PC-9 (cell line): ENCODE measurements at regions not wholly inside any gene's neighbourhood (a gene's known extent, or its start where the extent isn't known, plus 50 kb on each side); places are given as distances from the start of the nearest gene placed in this dataset.

Experiments used
- BruUV-seq: library from RNA; stranded (reverse); fragments of 400-500 nt; replicated peaks from 2 replicates; lab custom pipeline; 2021; lab: Mats Ljungman, UMichigan
- CTCF ChIA-PET: fragments of 300-600 bp; sonication (Branson Sonifier 250); formaldehyde crosslinking; loops from one replicate; lab custom pipeline; 2022; ENCODE audit warnings: antibody characterized with exemption; lab: Charles Lee
- POLR2A ChIA-PET: fragments of 300-600 bp; sonication (Branson Sonifier 250); formaldehyde crosslinking; loops from one replicate; lab custom pipeline; 2022; ENCODE audit warnings: antibody characterized with exemption; ENCODE audit not compliant: unreplicated experiment; lab: Charles Lee
- DNase-seq, 2 experiments: peaks; one replicate each; pipeline versions ENCODE4 v3.0.0 to v3.0.0-alpha.2; 2015 to 2022; ENCODE audit warnings: mixed read lengths in 1 of 2
- H2AFZ ChIP-seq: fragments of 200-600 bp; sonication (generic); 2 replicates; pipeline ENCODE4 v1.8.1; 2017; ENCODE audit warnings: antibody characterized with exemption
- H3F3A ChIP-seq: fragments of 200-600 bp; sonication (generic); 2 replicates; pipeline ENCODE4 v1.8.1; 2017; ENCODE audit warnings: antibody characterized with exemption, mild to moderate bottlenecking, low read depth; ENCODE audit not compliant: insufficient read depth
- H3K27ac ChIP-seq: fragments of 200-600 bp; sonication (generic); 2 replicates; pipeline ENCODE4 v1.6.1; 2016; ENCODE audit warnings: mixed run types
- H3K27me3 ChIP-seq: fragments of 200-600 bp; sonication (generic); 2 replicates; pipeline ENCODE4 v1.6.1; 2016; ENCODE audit warnings: low read depth, mixed run types; ENCODE audit not compliant: insufficient read depth
- H3K36me3 ChIP-seq: fragments of 200-600 bp; sonication (generic); 2 replicates; pipeline ENCODE4 v1.6.1; 2016; ENCODE audit warnings: low read depth, mixed run types
- H3K4me1 ChIP-seq: fragments of 200-600 bp; sonication (generic); replicated peaks from 2 replicates; pipeline ENCODE4 v1.6.1; 2016; ENCODE audit warnings: mixed run types; ENCODE audit not compliant: insufficient read depth
- H3K4me2 ChIP-seq: fragments of 200-600 bp; sonication (generic); 2 replicates; pipeline ENCODE4 v1.6.1; 2017; ENCODE audit warnings: mixed run types
- H3K4me3 ChIP-seq: fragments of 200-600 bp; sonication (generic); 2 replicates; pipeline ENCODE4 v1.6.1; 2016; ENCODE audit warnings: mixed run types
- H3K79me2 ChIP-seq: fragments of 200-600 bp; sonication (generic); 2 replicates; pipeline ENCODE4 v1.6.1; 2017; ENCODE audit warnings: low read depth, mixed run types
- H3K9me2 ChIP-seq: fragments of 200-600 bp; sonication (generic); 2 replicates; pipeline ENCODE4 v1.8.1; 2017; ENCODE audit warnings: mild to moderate bottlenecking; ENCODE audit not compliant: insufficient read depth
- H3K9me3 ChIP-seq: fragments of 200-600 bp; sonication (generic); 2 replicates; pipeline ENCODE4 v1.8.1; 2016; ENCODE audit warnings: low read depth; ENCODE audit not compliant: insufficient read depth
- H4K20me1 ChIP-seq: fragments of 200-600 bp; sonication (generic); 2 replicates; pipeline ENCODE4 v1.8.1; 2017; ENCODE audit not compliant: insufficient read depth
- EZH2 ChIP-seq: fragments of 200-600 bp; sonication (generic); IDR thresholded peaks from 2 replicates; pipeline ENCODE4 v1.8.0; 2017; ENCODE audit warnings: antibody characterized with exemption, low read depth
- intact Hi-C: fragments of 100-400 bp; cut with micrococcal nuclease; formaldehyde crosslinking; loops from one replicate; pipeline ENCODE4 v1.10.0; 2022; ENCODE audit not compliant: unreplicated experiment
- TF ChIP-seq, protein P1 (sequence below): fragments of 200-600 bp; sonication (generic); conservative IDR thresholded peaks from 2 replicates; pipeline ENCODE4 v1.6.1; 2017; ENCODE audit warnings: mixed run types, antibody characterized with exemption, mild to moderate bottlenecking, moderate library complexity

- Histone ChIP-seq H3F3A (no peaks in the 10 kb centered on the region), H3K4me2 (no peak overlapping the region), H3K4me1 (no peaks in the 10 kb centered on the region), H3K4me3 (no peak overlapping the region), H3K9me3 (no peaks in the 10 kb centered on the region), H4K20me1 (no peaks in the 10 kb centered on the region), H3K36me3 (no peaks in the 10 kb centered on the region), H3K79me2 (no peaks in the 10 kb centered on the region), H3K27me3 (no peaks in the 10 kb centered on the region), H2AFZ (no peak overlapping the region), H3K9me2 (no peaks in the 10 kb centered on the region), H3K27ac (no peak overlapping the region)
- TF ChIP-seq EZH2 = no peak
- TF ChIP-seq, protein P1, sequence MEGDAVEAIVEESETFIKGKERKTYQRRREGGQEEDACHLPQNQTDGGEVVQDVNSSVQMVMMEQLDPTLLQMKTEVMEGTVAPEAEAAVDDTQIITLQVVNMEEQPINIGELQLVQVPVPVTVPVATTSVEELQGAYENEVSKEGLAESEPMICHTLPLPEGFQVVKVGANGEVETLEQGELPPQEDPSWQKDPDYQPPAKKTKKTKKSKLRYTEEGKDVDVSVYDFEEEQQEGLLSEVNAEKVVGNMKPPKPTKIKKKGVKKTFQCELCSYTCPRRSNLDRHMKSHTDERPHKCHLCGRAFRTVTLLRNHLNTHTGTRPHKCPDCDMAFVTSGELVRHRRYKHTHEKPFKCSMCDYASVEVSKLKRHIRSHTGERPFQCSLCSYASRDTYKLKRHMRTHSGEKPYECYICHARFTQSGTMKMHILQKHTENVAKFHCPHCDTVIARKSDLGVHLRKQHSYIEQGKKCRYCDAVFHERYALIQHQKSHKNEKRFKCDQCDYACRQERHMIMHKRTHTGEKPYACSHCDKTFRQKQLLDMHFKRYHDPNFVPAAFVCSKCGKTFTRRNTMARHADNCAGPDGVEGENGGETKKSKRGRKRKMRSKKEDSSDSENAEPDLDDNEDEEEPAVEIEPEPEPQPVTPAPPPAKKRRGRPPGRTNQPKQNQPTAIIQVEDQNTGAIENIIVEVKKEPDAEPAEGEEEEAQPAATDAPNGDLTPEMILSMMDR = no peak
- POLR2A ChIA-PET = no interaction called here
- intact Hi-C loops = no loop called here
- BruUV-seq = no TSS peak
- DNase-seq = no peak
- CTCF ChIA-PET = no interaction called here
These were observed 109.2 kb upstream of the NPY2R start for GRCh38 chr4:155099231-155099630.

- DNase-seq = no peak
- BruUV-seq = no TSS peak
- ChIA-PET CTCF (no interaction called here), POLR2A (no interaction called here)
- Histone ChIP-seq H3K27me3 (no peaks in the 10 kb centered on the region), H3K36me3 (no peaks in the 10 kb centered on the region), H4K20me1 (no peaks in the 10 kb centered on the region), H3K9me3 (no peaks in the 10 kb centered on the region), H3K79me2 (no peaks in the 10 kb centered on the region), H2AFZ (no peak overlapping the region), H3K4me1 (no peaks in the 10 kb centered on the region), H3F3A (no peaks in the 10 kb centered on the region), H3K4me2 (no peak overlapping the region), H3K4me3 (no peak overlapping the region), H3K27ac (no peak overlapping the region), H3K9me2 (no peaks in the 10 kb centered on the region)
- TF ChIP-seq, protein P1 = no peak
- no peak for TF ChIP-seq EZH2
- intact Hi-C loops = no loop called here
These were observed 101.8 kb upstream of the NPY2R start for GRCh38 chr4:155106629-155107028.

- Histone ChIP-seq H3K4me2 (no peak overlapping the region), H3K27me3 (no peaks in the 10 kb centered on the region), H3K27ac (no peak overlapping the region), H3K4me1 (no peaks in the 10 kb centered on the region), H3K4me3 (no peak overlapping the region), H3K9me3 (no peaks in the 10 kb centered on the region), H3F3A (no peaks in the 10 kb centered on the region), H2AFZ (no peak overlapping the region), H4K20me1 (no peaks in the 10 kb centered on the region), H3K79me2 (no peaks in the 10 kb centered on the region), H3K9me2 (no peaks in the 10 kb centered on the region), H3K36me3 (no peaks in the 10 kb centered on the region)
- POLR2A ChIA-PET = no interaction called here
- DNase-seq = no peak
- intact Hi-C loops = no loop called here
- no TSS peak for BruUV-seq
- CTCF ChIA-PET = no interaction called here
- TF ChIP-seq, protein P1 = no peak
- no peak for TF ChIP-seq EZH2
These were observed 101.4 kb upstream of the NPY2R start for GRCh38 chr4:155107059-155107458.
